ENCODE measurements at regions not wholly inside any gene's neighbourhood (a gene's known extent, or its start where the extent isn't known, plus 50 kb on each side); places are given as distances from the start of the nearest gene placed in this dataset.
"Not testable (repeated sequence)": the region's sequence is repeated elsewhere in the genome, so short reads cannot be mapped to it uniquely, and the experiment has no call there.

DNA sequence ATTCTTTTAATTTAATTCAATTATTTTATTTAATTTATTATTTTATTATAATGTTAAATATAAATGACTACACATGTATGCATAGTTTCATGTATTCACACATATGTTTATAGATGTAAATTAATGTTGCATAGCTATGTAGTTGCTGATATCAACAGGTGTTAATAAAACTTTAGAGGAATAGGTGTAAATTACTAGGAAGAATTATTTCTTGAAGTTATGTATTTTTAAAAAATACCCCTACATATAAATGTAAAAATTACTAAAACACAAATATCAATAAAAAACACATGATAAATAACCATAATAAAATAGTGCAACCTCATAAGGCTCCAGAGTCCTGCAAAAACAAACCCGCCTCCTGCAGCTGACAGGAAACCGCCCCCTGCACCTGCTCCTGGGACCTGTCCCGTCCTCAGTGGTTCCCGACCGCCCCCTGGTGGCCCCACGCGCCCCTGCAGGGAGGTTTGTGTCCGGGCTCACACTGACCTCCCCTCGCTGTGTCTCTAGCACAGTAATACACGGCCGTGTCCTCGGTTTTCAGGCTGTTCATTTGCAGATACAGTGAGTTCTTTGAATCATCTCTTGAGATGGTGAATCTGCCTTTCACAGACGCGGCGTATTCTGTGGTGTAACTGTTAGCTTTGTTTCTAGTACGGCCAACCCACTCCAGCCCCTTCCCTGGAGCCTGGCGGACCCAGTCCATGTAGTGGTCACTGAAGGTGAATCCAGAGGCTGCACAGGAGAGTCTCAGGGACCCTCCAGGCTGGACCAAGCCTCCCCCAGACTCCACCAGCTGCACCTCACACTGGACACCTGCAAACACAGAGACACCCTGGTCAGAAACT, 1264.0 kb downstream of the TMEM121 start:
- Mint-ChIP-seq H3K27ac (no peak overlapping the region), H3K9me3 (no peaks in the 10 kb centered on the region), H3K36me3 (no peaks in the 10 kb centered on the region), H3K4me1 (peaks cover 10% of the 10 kb centered on the region), H3K4me3 (no peak overlapping the region), H3K27me3 (peaks cover 3% of the 10 kb centered on the region)
- peak; percentile 82 for DNase-seq

GRCh38 chr14:106792543-106792942, 1266.2 kb downstream of the TMEM121 start:
- no peaks in the 10 kb centered on the region for H3K36me3 Mint-ChIP-seq

GRCh38 chr14:106798166-106798565, 1271.8 kb downstream of the TMEM121 start:
- DNase-seq, H3K4me3 Mint-ChIP-seq, H3K36me3 Mint-ChIP-seq, H3K27ac Mint-ChIP-seq, H3K4me1 Mint-ChIP-seq, H3K9me3 Mint-ChIP-seq: not testable (repeated sequence)
- peaks cover 40% of the 10 kb centered on the region for H3K27me3 Mint-ChIP-seq

More at GRCh38 chr14:106792543-106792942, 1266.2 kb downstream of the TMEM121 start:
- Mint-ChIP-seq H3K27ac (no peak overlapping the region), H3K27me3 (peaks cover 3% of the 10 kb centered on the region), H3K4me1 (peaks cover 10% of the 10 kb centered on the region), H3K9me3 (no peaks in the 10 kb centered on the region), H3K4me3 (no peak overlapping the region)
- DNase-seq = no peak

- Mint-ChIP-seq H3K27ac (no peak overlapping the region), H3K4me1 (no peaks in the 10 kb centered on the region), H3K36me3 (no peaks in the 10 kb centered on the region), H3K27me3 (peaks cover 46% of the 10 kb centered on the region), H3K9me3 (no peaks in the 10 kb centered on the region), H3K4me3 (no peak overlapping the region)
- peak; percentile 11 for DNase-seq
Measured at GRCh38 chr14:106802413-106803364, 1276.3 kb downstream of the TMEM121 start.

DNA sequence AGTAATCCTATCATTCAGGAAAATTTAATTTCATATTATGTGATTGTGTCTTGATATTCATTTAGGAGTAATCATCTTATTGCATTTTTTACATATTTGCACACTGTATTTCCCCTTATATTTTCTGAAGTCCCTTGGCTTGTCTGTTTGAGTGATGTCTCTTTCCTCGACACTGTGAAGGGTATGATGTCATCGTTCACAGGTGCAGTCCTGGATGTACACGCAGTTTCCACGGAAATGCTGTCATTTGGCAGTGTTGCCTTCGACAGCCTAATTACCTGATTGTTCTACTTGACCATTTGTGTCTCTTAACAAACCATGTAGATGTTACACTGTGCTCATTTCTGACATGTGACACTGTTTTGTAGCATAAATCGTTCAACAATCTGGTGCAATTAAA, 1277.0 kb downstream of the TMEM121 start:
- no peak for DNase-seq
- Mint-ChIP-seq H3K36me3 (no peaks in the 10 kb centered on the region), H3K27me3 (peaks cover 39% of the 10 kb centered on the region), H3K27ac (no peak overlapping the region), H3K4me3 (no peak overlapping the region), H3K4me1 (no peaks in the 10 kb centered on the region), H3K9me3 (no peaks in the 10 kb centered on the region)

- Mint-ChIP-seq H3K36me3 (no peaks in the 10 kb centered on the region), H3K27me3 (peaks cover 14% of the 10 kb centered on the region), H3K27ac (no peak overlapping the region), H3K4me3 (no peak overlapping the region), H3K4me1 (peaks cover 9% of the 10 kb centered on the region), H3K9me3 (no peaks in the 10 kb centered on the region)
- no peak for DNase-seq
Measured at GRCh38 chr14:106807493-106807892, 1281.1 kb downstream of the TMEM121 start.

GRCh38 chr14:106808458-106808857, 1282.1 kb downstream of the TMEM121 start:
- peaks cover 9% of the 10 kb centered on the region for H3K4me1 Mint-ChIP-seq
- peaks cover 7% of the 10 kb centered on the region for H3K27me3 Mint-ChIP-seq
- no peak overlapping the region for H3K4me3 Mint-ChIP-seq
- no peak for DNase-seq
- H3K9me3 Mint-ChIP-seq = no peaks in the 10 kb centered on the region
- no peak overlapping the region for H3K27ac Mint-ChIP-seq
- H3K36me3 Mint-ChIP-seq = no peaks in the 10 kb centered on the region

DNA sequence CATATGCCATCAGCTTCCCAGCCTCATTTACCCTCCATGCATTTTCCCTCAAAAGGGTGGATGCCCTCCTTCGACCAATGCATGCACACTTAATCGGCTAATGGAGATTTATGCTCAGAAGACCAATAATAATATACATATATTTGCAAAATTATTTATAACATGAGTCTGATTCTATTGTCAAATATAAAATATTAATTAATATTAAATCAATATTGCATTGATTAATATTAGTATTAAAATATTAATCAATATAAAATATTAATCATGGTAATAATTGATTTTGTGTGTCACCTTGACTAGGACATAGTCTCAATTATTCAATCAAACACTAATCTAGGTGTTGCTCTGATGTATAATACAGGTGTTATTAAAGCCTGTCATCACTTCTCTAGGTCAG, 1282.5 kb downstream of the TMEM121 start:
- Mint-ChIP-seq H3K4me1 (peaks cover 9% of the 10 kb centered on the region), H3K36me3 (no peaks in the 10 kb centered on the region), H3K27ac (no peak overlapping the region), H3K27me3 (peaks cover 7% of the 10 kb centered on the region), H3K9me3 (no peaks in the 10 kb centered on the region), H3K4me3 (no peak overlapping the region)
- DNase-seq = no peak

DNA sequence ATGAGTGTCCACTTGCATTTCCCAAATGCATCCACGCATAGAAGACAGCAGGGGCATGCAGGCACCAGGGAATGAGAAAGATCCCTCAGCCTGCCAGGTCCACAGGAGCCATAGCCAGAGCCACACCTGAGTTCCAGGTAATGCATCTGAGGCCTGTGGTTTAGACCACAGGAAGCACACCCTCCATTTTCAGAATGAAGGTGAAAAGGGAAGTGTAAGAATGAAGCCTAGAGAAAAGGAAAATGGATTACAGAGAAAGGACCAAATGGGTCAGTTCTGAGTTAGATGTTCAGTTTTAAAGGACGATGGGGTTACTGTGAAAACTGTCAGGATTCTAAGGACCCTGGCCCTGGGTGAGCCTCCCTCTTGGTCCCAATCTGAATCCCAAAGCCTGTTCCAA, 1283.2 kb downstream of the TMEM121 start:
- Mint-ChIP-seq H3K27me3 (peaks cover under 1% of the 10 kb centered on the region), H3K4me1 (peaks cover 9% of the 10 kb centered on the region), H3K4me3 (no peak overlapping the region), H3K27ac (no peak overlapping the region), H3K36me3 (no peaks in the 10 kb centered on the region), H3K9me3 (no peaks in the 10 kb centered on the region)
- DNase-seq = no peak

- H3K27ac Mint-ChIP-seq, H3K27me3 Mint-ChIP-seq, H3K4me3 Mint-ChIP-seq, H3K4me1 Mint-ChIP-seq, H3K9me3 Mint-ChIP-seq, H3K36me3 Mint-ChIP-seq: not testable (repeated sequence)
- peak; percentile 24 for DNase-seq
Measured at GRCh38 chr14:106810168-106810567, 1283.8 kb downstream of the TMEM121 start.

DNA sequence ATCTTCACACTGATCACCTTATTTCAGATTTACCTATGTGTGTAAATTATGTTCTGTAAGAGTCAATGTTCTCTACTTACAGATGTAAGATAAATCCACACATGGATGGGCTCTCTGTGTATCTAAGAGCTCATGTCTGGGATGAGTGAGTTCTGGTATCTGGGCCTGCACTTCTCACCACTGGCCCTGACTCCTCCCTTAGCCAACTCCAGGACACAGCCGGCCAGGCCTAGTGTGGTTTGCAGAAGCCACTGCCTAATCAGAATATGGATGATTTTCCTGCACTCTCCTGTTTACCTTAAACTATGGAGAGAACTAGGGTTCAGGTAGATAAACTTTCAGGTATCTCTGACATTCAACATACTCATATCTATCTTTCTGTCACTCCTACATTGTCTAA, 1284.8 kb downstream of the TMEM121 start:
- H3K4me1 Mint-ChIP-seq = peaks cover 9% of the 10 kb centered on the region
- no peak for DNase-seq
- H3K4me3 Mint-ChIP-seq = no peak overlapping the region
- H3K27ac Mint-ChIP-seq = no peak overlapping the region
- H3K27me3 Mint-ChIP-seq = no peaks in the 10 kb centered on the region
- no peaks in the 10 kb centered on the region for H3K9me3 Mint-ChIP-seq
- no peaks in the 10 kb centered on the region for H3K36me3 Mint-ChIP-seq

DNA sequence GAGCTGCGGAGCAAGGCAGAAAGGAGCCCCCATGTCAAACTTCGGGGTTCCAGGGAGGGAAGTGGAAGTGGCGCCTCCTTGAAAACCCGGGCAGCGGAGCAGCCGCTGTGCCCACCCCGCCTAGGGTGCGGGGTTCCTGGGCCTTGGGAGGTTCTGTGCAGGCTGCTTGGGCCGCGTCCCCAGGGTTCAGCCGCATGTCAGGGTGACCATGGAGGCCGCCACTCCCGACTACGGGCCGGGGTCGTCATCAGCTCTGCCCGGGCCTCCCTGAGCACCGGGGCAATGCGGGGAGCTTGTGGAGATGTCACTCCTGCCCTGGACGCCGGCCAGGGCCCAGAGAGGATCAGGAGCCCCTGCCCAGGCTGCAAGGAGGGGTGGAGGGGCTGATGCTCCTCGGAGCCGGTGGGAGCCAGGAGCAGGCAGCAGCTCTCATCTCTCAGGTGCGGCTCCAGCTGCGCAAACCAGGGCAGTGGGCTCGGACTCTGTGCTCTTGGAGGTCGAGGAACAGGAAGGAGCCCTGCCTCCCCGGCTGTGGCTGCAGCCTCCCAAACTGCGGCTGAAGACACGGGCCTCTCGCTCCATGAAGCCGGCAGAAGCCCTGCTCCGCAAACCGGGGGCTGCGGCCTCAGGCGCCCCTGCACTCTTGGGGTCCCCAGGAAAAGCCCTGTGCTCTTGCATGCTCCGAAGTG, 1286.5 kb downstream of the TMEM121 start:
- no peak for DNase-seq
- Mint-ChIP-seq H3K27ac (no peak overlapping the region), H3K27me3 (no peaks in the 10 kb centered on the region), H3K4me1 (peaks cover 9% of the 10 kb centered on the region), H3K9me3 (no peaks in the 10 kb centered on the region), H3K36me3 (no peaks in the 10 kb centered on the region), H3K4me3 (no peak overlapping the region)

GRCh38 chr14:106813477-106813823, 1287.1 kb downstream of the TMEM121 start:
- no peaks in the 10 kb centered on the region for H3K9me3 Mint-ChIP-seq
- H3K27ac Mint-ChIP-seq = no peak overlapping the region
- H3K4me1 Mint-ChIP-seq = peaks cover 9% of the 10 kb centered on the region
- H3K4me3 Mint-ChIP-seq = no peak overlapping the region
- no peaks in the 10 kb centered on the region for H3K36me3 Mint-ChIP-seq
- H3K27me3 Mint-ChIP-seq = no peaks in the 10 kb centered on the region
- no peak for DNase-seq

DNA sequence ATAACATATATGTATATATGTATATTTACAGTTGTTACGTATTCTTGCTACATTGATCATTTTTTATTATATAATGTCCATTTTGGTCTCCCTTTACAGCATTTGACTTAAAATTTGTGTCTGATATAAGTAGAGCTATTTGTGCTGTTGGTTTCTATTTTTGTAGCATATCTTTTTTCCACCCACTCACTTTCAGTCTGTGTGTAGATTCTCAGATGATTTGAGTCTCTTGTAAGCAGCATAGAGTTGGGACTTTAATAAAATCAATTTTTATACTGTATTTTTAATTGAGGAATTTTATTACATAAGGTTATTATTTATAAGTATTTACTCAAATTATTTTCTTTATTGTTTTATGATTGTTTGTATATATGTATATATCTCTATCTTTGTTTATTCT, 1293.7 kb downstream of the TMEM121 start:
- Mint-ChIP-seq H3K4me1 (peaks cover 5% of the 10 kb centered on the region), H3K27ac (no peak overlapping the region), H3K27me3 (peaks cover 13% of the 10 kb centered on the region), H3K4me3 (no peak overlapping the region), H3K9me3 (no peaks in the 10 kb centered on the region), H3K36me3 (no peaks in the 10 kb centered on the region)
- no peak for DNase-seq

- Mint-ChIP-seq H3K9me3 (no peaks in the 10 kb centered on the region), H3K27me3 (peaks cover 17% of the 10 kb centered on the region), H3K36me3 (no peaks in the 10 kb centered on the region), H3K27ac (no peak overlapping the region), H3K4me1 (peaks cover 5% of the 10 kb centered on the region), H3K4me3 (no peak overlapping the region)
- DNase-seq = no peak
Measured at GRCh38 chr14:106821119-106821518, 1294.7 kb downstream of the TMEM121 start.

All from activated naive CD8-positive, alpha-beta T cell treated with anti-CD3 and anti-CD28 coated beads for 36 hours (primary cell).